Loucy (cell line): ENCODE measurements at regions not wholly inside any gene's neighbourhood (a gene's known extent, or its start where the extent isn't known, plus 50 kb on each side); places are given as distances from the start of the nearest gene placed in this dataset.

Source experiments
- H2AFZ ChIP-seq: fragments of 200-600 bp; sonication (generic); 2 replicates; pipeline ENCODE4 v1.6.0; 2016; ENCODE audit warnings: antibody characterized with exemption, mild to moderate bottlenecking, low read length, moderate library complexity
- H3F3A ChIP-seq: fragments of 200-600 bp; 2 replicates; pipeline ENCODE4 v1.6.0; 2016; ENCODE audit warnings: antibody characterized with exemption, low read depth, mild to moderate bottlenecking
- H3K27me3 ChIP-seq: fragments of 200-600 bp; sonication (generic); 2 replicates; pipeline ENCODE4 v1.6.1; 2014; ENCODE audit warnings: low read length, mild to moderate bottlenecking; ENCODE audit not compliant: insufficient read depth, poor library complexity, severe bottlenecking
- H3K36me3 ChIP-seq: fragments of 200-600 bp; sonication (generic); 2 replicates; pipeline ENCODE4 v1.6.1; 2016; ENCODE audit warnings: low read length; ENCODE audit not compliant: insufficient read depth
- H3K4me1 ChIP-seq: fragments of 200-600 bp; sonication (generic); 2 replicates; pipeline ENCODE4 v1.5.1; 2014; ENCODE audit warnings: low read length, mild to moderate bottlenecking; ENCODE audit not compliant: insufficient read depth, poor library complexity, severe bottlenecking
- H3K4me2 ChIP-seq: fragments of 200-600 bp; sonication (generic); 2 replicates; pipeline ENCODE4 v1.6.0; 2014; ENCODE audit warnings: antibody characterized with exemption, low read length, low read depth, mild to moderate bottlenecking; ENCODE audit not compliant: poor library complexity, severe bottlenecking
- H3K4me3 ChIP-seq: fragments of 200-600 bp; sonication (generic); 2 replicates; pipeline ENCODE4 v1.5.1; 2014; ENCODE audit warnings: low read length, mild to moderate bottlenecking, mixed read lengths; ENCODE audit not compliant: poor library complexity, severe bottlenecking
- H3K79me2 ChIP-seq: fragments of 200-600 bp; sonication (generic); 2 replicates; pipeline ENCODE4 v1.6.1; 2014; ENCODE audit warnings: low read length; ENCODE audit not compliant: insufficient read depth
- H3K9ac ChIP-seq: fragments of 200-600 bp; sonication (generic); 2 replicates; pipeline ENCODE4 v1.6.0; 2014; ENCODE audit warnings: mild to moderate bottlenecking, low read depth, low read length, moderate library complexity; ENCODE audit not compliant: poor library complexity, severe bottlenecking
- H3K9me2 ChIP-seq: fragments of 200-600 bp; sonication (generic); replicated peaks from 2 replicates; pipeline ENCODE4 v1.6.1; 2016; ENCODE audit warnings: low read depth, low read length, mixed read lengths
- H3K9me3 ChIP-seq: fragments of 200-600 bp; sonication (generic); 2 replicates; pipeline ENCODE4 v1.6.1; 2014; ENCODE audit warnings: mild to moderate bottlenecking, antibody characterized with exemption, low read length, low read depth; ENCODE audit not compliant: insufficient read depth
- H4K20me1 ChIP-seq: fragments of 200-600 bp; sonication (generic); 2 replicates; pipeline ENCODE4 v1.6.0; 2014; ENCODE audit warnings: antibody characterized with exemption, low read length, mild to moderate bottlenecking; ENCODE audit not compliant: insufficient read depth, poor library complexity, severe bottlenecking
- EZH2phosphoT487 ChIP-seq: fragments of 200-600 bp; IDR thresholded peaks from 2 replicates; pipeline ENCODE4 v1.6.1; 2018; ENCODE audit warnings: antibody characterized with exemption, mild to moderate bottlenecking, moderate library complexity, borderline replicate concordance
- TF ChIP-seq, protein P1 (sequence below): fragments of 200-600 bp; sonication (generic); conservative IDR thresholded peaks from 2 replicates; pipeline ENCODE4 v1.5.1; 2014; ENCODE audit warnings: mild to moderate bottlenecking, antibody characterized with exemption, low read length

DNA sequence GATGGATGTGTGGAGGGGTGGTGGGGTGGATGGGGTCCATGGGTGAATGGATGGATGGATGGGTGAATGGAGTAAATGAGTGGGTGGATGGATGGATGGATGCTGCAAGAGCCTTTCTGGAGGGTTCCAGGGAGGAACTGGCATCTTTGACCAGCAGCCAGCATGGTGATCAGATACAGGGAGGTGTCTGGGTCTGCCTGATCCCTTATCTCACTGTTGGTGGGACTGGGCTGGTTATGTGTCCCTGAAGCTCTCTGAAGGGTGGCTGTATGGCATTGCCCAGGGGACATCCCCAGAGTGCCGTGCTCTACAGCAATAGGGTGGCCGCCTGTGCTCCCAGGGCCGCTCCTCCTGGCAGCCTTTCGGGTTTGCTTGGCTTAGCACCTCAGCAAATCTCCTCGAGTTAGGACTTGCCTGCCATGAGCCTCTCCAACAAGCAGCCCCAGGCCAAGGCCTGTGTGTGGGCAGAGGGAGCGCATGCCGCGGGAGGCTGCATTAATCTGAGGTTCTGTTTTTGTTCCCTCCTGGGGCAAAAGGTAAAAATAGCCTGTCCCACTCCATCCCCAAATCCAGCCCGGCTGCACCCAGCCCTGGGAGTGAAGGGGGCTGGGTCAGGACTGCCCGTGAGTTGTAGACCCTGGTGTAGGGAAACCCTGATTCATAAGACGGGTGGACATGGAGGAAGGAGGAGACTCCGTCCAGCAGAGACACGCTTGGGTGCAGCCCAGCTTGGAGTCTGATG lies 165.4 kb downstream of the SEC14L1 start:
- H3K4me3 ChIP-seq, result no peak overlapping the region
- H3K9me2 ChIP-seq, result no peaks in the 10 kb centered on the region
- no peaks in the 10 kb centered on the region for H3K27me3 ChIP-seq
- H3K4me2 ChIP-seq, result no peak overlapping the region
- no peaks in the 10 kb centered on the region for H3K79me2 ChIP-seq
- no peak overlapping the region for H3K9ac ChIP-seq
- H3K4me1 ChIP-seq, result peaks cover 2% of the 10 kb centered on the region
- TF ChIP-seq EZH2phosphoT487, result no peak
- TF ChIP-seq, protein P1, sequence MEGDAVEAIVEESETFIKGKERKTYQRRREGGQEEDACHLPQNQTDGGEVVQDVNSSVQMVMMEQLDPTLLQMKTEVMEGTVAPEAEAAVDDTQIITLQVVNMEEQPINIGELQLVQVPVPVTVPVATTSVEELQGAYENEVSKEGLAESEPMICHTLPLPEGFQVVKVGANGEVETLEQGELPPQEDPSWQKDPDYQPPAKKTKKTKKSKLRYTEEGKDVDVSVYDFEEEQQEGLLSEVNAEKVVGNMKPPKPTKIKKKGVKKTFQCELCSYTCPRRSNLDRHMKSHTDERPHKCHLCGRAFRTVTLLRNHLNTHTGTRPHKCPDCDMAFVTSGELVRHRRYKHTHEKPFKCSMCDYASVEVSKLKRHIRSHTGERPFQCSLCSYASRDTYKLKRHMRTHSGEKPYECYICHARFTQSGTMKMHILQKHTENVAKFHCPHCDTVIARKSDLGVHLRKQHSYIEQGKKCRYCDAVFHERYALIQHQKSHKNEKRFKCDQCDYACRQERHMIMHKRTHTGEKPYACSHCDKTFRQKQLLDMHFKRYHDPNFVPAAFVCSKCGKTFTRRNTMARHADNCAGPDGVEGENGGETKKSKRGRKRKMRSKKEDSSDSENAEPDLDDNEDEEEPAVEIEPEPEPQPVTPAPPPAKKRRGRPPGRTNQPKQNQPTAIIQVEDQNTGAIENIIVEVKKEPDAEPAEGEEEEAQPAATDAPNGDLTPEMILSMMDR, result no peak
- H3K36me3 ChIP-seq, result no peaks in the 10 kb centered on the region
- no peaks in the 10 kb centered on the region for H4K20me1 ChIP-seq
- no peaks in the 10 kb centered on the region for H3K9me3 ChIP-seq
- H3F3A ChIP-seq, result no peaks in the 10 kb centered on the region
- H2AFZ ChIP-seq, result no peak overlapping the region

DNA sequence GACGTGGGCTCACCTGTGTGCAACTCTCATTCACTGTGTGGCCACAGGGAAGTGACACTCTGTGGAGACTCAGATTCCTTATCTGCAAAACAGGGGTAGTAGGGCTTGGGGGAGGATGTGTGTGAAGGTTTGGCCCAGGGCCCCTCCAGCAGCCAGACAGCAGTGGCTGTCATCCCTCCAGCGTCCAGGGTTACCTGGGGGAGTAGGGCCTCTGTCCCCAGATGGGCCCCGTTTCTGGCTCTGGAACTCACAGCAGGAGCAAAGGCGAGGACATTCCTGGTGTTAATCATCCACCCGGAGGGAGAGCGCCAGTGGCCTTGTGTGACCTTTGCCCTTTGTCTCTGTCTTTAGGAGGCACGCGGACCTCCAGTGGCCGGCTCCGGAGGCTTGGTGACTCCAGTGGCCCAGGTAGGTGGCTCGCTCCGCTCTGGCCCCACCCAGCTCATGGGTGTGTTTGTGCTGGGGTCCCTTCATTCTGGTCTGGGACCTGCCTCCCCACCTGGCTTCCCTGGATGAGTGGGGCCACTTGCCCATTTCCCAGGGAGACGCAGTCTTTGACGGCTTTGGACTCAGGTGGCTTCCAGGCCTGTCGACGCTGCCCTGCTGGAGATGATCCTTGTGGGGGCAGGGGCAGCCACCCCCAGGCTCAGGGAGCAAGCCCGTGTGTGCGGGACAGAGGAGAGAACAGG lies 166.2 kb downstream of the SEC14L1 start:
- Histone ChIP-seq H3K9me2 (no peaks in the 10 kb centered on the region), H4K20me1 (no peaks in the 10 kb centered on the region), H3K4me2 (no peak overlapping the region), H3K4me1 (peaks cover 2% of the 10 kb centered on the region), H3K36me3 (no peaks in the 10 kb centered on the region), H3K9me3 (no peaks in the 10 kb centered on the region), H3K4me3 (no peak overlapping the region), H3F3A (no peaks in the 10 kb centered on the region), H3K9ac (no peak overlapping the region), H2AFZ (no peak overlapping the region), H3K79me2 (no peaks in the 10 kb centered on the region), H3K27me3 (no peaks in the 10 kb centered on the region)
- no peak for TF ChIP-seq EZH2phosphoT487

- H3K4me3 ChIP-seq, result no peak overlapping the region
- H3K79me2 ChIP-seq, result no peaks in the 10 kb centered on the region
- H3F3A ChIP-seq, result no peaks in the 10 kb centered on the region
- H3K4me2 ChIP-seq, result no peak overlapping the region
- H3K27me3 ChIP-seq, result no peaks in the 10 kb centered on the region
- no peak overlapping the region for H3K9ac ChIP-seq
- no peaks in the 10 kb centered on the region for H3K9me3 ChIP-seq
- peaks cover 2% of the 10 kb centered on the region for H3K4me1 ChIP-seq
- H4K20me1 ChIP-seq, result no peaks in the 10 kb centered on the region
- no peaks in the 10 kb centered on the region for H3K36me3 ChIP-seq
- no peak overlapping the region for H2AFZ ChIP-seq
- H3K9me2 ChIP-seq, result no peaks in the 10 kb centered on the region
- no peak for TF ChIP-seq EZH2phosphoT487
- TF ChIP-seq, protein P1, result no peak
Observed at GRCh38 chr17:77307479-77308198, 166.9 kb downstream of the SEC14L1 start.
